Osteoblast (primary cell): ENCODE measurements at regions not wholly inside any gene's neighbourhood (a gene's known extent, or its start where the extent isn't known, plus 50 kb on each side); places are given as distances from the start of the nearest gene placed in this dataset.
A peak's percentile ranks its signal among the peaks of the same experiment; 100 is the strongest.

Experiments used
- DNase-seq: peaks from one replicate; pipeline ENCODE4 v3.0.0; 2011; ENCODE audit warnings: low spot score, mixed read lengths; ENCODE audit not compliant: insufficient read length; ENCODE audit errors: missing footprints
- H2AFZ ChIP-seq: 2 replicates; pipeline ENCODE4 v1.6.0; 2011; ENCODE audit warnings: mild to moderate bottlenecking, low read length
- H3K27ac ChIP-seq: 2 replicates; pipeline ENCODE4 v1.5.1; 2011; ENCODE audit warnings: mild to moderate bottlenecking, low read depth, low read length, moderate library complexity
- H3K27me3 ChIP-seq: 2 replicates; pipeline ENCODE4 v1.6.0; 2012; ENCODE audit warnings: mild to moderate bottlenecking, control low read depth, inconsistent platforms, low read length, moderate library complexity; ENCODE audit not compliant: insufficient read depth
- H3K36me3 ChIP-seq: 2 replicates; pipeline ENCODE4 v1.5.1; 2011; ENCODE audit warnings: mild to moderate bottlenecking, low read length, control low read depth, moderate library complexity; ENCODE audit not compliant: insufficient read depth
- H3K4me1 ChIP-seq: 2 replicates; pipeline ENCODE4 v1.5.1; 2011; ENCODE audit warnings: mild to moderate bottlenecking, low read length, control low read depth, moderate library complexity; ENCODE audit not compliant: insufficient read depth
- H3K4me2 ChIP-seq: 2 replicates; pipeline ENCODE4 v1.6.0; 2011; ENCODE audit warnings: mild to moderate bottlenecking, low read length; ENCODE audit not compliant: insufficient read depth
- H3K4me3 ChIP-seq: fragments of 200-600 bp; sonication (generic); 3 replicates; pipeline ENCODE4 v1.5.1; 2012; ENCODE audit warnings: mild to moderate bottlenecking, low read length, inconsistent platforms; ENCODE audit not compliant: insufficient read depth
- H3K79me2 ChIP-seq: 2 replicates; pipeline ENCODE4 v1.6.0; 2012; ENCODE audit warnings: mild to moderate bottlenecking, low read length, control low read depth, inconsistent platforms; ENCODE audit not compliant: insufficient read depth
- H3K9me3 ChIP-seq: 2 replicates; pipeline ENCODE4 v1.5.1; 2011; ENCODE audit warnings: low read depth, low read length, control low read depth
- H4K20me1 ChIP-seq: 2 replicates; pipeline ENCODE4 v1.6.0; 2012; ENCODE audit warnings: mild to moderate bottlenecking, low read length, control low read depth; ENCODE audit not compliant: insufficient read depth
- CTCF ChIP-seq: IDR thresholded peaks from 2 replicates; pipeline ENCODE4 v1.5.1; 2011; ENCODE audit warnings: mild to moderate bottlenecking, low read depth, low read length, moderate library complexity; ENCODE audit errors: extremely low read depth

DNA sequence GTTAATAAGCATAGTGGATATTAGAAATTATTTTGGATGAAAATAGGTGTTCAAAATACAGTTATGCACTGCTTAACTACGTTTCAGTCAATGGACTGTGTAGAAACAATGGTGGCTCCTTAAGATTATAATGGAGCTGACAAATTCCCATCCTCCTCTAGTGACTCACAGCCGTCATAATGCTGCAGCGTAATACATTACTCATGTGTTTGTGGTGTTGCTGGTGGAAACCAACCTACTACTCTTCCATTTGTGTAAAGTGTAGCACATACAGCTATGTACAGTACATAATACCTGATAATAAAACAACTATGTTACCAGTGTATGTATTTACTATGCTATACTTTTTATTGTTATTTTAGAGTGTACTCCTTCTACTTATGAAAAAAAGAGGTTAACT lies 111.2 kb upstream of the TMCC3 start:
- H3K27ac ChIP-seq, result peak overlapping the region; percentile 57
- H4K20me1 ChIP-seq, result no peaks in the 10 kb centered on the region
- no peak overlapping the region for H3K4me3 ChIP-seq
- H2AFZ ChIP-seq, result no peak overlapping the region
- DNase-seq, result no peak
- H3K79me2 ChIP-seq, result no peaks in the 10 kb centered on the region
- H3K27me3 ChIP-seq, result peaks cover 15% of the 10 kb centered on the region
- peaks cover 5% of the 10 kb centered on the region for H3K4me1 ChIP-seq
- no peak for TF ChIP-seq CTCF
- H3K36me3 ChIP-seq, result no peaks in the 10 kb centered on the region
- H3K4me2 ChIP-seq, result no peak overlapping the region
- no peaks in the 10 kb centered on the region for H3K9me3 ChIP-seq

- Histone ChIP-seq H3K9me3 (no peaks in the 10 kb centered on the region), H3K27ac (peak overlapping the region; percentile 57), H4K20me1 (no peaks in the 10 kb centered on the region), H3K4me1 (peaks cover 5% of the 10 kb centered on the region), H3K27me3 (peaks cover 7% of the 10 kb centered on the region), H3K4me3 (no peak overlapping the region), H2AFZ (no peak overlapping the region), H3K79me2 (no peaks in the 10 kb centered on the region), H3K4me2 (no peak overlapping the region), H3K36me3 (no peaks in the 10 kb centered on the region)
- DNase-seq, result no peak
- TF ChIP-seq CTCF, result no peak
Observed at GRCh38 chr12:94760786-94761185, 110.4 kb upstream of the TMCC3 start.

DNA sequence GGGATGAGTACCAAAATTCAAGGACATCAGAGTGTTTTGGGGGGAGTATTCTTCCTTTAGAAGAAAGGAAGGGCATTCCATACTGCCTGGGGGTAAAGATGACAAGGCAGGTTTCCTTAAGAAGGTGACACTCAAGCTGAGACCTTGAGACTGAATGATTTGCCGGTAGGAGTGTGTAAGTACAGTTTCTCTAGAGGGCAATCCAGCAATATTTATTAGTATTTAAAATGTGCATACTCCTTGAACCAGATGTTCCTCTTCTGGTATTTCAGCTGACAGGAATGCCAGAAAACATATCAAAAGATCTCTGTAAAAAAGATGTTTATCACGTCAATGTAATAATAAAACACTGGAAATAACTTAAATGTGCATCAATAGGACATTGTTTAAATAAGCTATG lies 106.4 kb upstream of the TMCC3 start:
- Histone ChIP-seq H3K36me3 (no peaks in the 10 kb centered on the region), H3K27ac (no peak overlapping the region), H4K20me1 (no peaks in the 10 kb centered on the region), H3K9me3 (no peaks in the 10 kb centered on the region), H3K4me1 (peaks cover 2% of the 10 kb centered on the region), H3K4me2 (no peak overlapping the region), H3K79me2 (no peaks in the 10 kb centered on the region), H3K27me3 (peaks cover 32% of the 10 kb centered on the region), H3K4me3 (no peak overlapping the region), H2AFZ (no peak overlapping the region)
- no peak for TF ChIP-seq CTCF
- no peak for DNase-seq

DNA sequence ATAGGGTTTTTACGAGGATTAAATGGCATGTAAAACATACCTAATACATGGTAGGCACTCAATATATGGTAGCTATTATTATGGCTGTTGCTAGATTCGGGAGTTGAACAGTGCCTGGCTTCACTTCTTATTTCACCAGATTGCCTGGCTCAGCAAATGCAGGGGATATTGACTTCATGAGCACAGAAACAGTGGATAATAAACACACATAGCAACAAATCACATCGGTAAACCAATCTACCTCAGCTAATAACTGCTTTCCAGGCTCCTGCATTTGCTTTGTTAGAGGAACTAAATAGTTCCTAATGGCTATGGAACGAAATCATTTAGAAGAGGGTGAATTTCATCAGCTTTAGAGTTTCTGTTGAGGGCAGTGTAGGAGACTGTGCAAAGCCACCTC lies 105.2 kb upstream of the TMCC3 start:
- H3K36me3 ChIP-seq, result no peaks in the 10 kb centered on the region
- H3K4me2 ChIP-seq, result no peak overlapping the region
- H4K20me1 ChIP-seq, result no peaks in the 10 kb centered on the region
- H2AFZ ChIP-seq, result no peak overlapping the region
- no peak for DNase-seq
- no peaks in the 10 kb centered on the region for H3K79me2 ChIP-seq
- peaks cover 38% of the 10 kb centered on the region for H3K27me3 ChIP-seq
- H3K4me1 ChIP-seq, result no peaks in the 10 kb centered on the region
- no peak for TF ChIP-seq CTCF
- no peak overlapping the region for H3K27ac ChIP-seq
- H3K4me3 ChIP-seq, result no peak overlapping the region
- no peaks in the 10 kb centered on the region for H3K9me3 ChIP-seq
